ENCODE measurements at regions not wholly inside any gene's neighbourhood (a gene's known extent, or its start where the extent isn't known, plus 50 kb on each side); places are given as distances from the start of the nearest gene placed in this dataset.
"Not testable (repeated sequence)": the region's sequence is repeated elsewhere in the genome, so short reads cannot be mapped to it uniquely, and the experiment has no call there.

DNA sequence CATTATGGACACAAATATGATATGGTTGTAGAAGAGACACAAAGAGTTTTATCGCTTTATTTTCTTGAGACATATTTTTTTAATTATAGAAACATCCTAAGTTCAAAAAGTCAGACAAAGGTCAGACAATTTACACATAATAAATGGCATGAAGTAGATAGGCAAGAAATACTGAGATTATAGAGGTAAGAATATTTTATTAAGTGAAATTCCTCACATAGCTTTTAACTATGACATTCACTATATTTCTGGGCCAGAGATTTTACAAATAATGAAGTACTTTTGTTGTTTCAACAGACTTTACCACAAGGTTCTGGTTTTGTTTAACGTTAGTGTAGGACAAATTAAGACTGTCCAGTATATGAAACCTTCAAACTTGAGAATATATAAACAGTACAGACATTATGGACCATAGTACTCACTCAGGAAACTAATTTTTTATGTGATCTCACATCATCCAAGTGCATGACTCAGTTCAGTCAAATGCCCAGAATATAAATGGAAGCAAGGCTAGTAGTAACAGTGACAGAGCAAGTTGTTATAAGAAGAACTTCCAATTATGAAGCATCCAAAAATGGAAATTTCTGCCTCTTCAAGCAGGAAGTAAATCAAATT, 394.8 kb downstream of the KCNJ2 start:
- Mint-ChIP-seq H3K4me1 (no peaks in the 10 kb centered on the region), H3K27me3 (no peaks in the 10 kb centered on the region), H3K36me3 (no peaks in the 10 kb centered on the region), H3K9me3 (peaks cover 3% of the 10 kb centered on the region), H3K27ac (no peak overlapping the region), H3K4me3 (no peak overlapping the region)
- DNase-seq (ENCODE audit: low spot score in 2 of 2) = no peak
- ATAC-seq (ENCODE audit: low read depth) = no peak

DNA sequence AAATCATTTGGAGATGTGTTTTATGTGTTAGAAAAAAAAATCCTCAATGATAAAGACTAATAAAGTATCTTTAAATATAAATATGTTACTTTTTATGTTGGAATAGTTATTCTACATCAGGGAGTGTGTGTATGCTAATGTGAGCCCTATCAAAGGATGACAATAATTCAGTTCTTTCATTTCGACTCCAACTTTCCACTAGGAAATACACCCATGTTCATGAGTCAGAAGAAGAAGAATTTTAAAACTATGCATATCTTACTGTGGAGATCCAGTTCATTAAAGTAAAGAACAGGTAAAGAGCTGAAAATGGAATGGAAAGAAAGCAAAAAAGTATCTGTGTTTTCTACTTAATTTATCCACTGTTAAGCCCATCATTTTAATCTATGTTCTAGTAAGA, 399.8 kb downstream of the KCNJ2 start:
- DNase-seq (ENCODE audit: low spot score in 2 of 2) (no peak), ATAC-seq (ENCODE audit: low read depth) (no peak)
- Mint-ChIP-seq H3K9me3 (peaks cover 1% of the 10 kb centered on the region), H3K36me3 (no peaks in the 10 kb centered on the region), H3K4me1 (no peaks in the 10 kb centered on the region), H3K27me3 (no peaks in the 10 kb centered on the region), H3K4me3 (no peak overlapping the region), H3K27ac (no peak overlapping the region)

DNA sequence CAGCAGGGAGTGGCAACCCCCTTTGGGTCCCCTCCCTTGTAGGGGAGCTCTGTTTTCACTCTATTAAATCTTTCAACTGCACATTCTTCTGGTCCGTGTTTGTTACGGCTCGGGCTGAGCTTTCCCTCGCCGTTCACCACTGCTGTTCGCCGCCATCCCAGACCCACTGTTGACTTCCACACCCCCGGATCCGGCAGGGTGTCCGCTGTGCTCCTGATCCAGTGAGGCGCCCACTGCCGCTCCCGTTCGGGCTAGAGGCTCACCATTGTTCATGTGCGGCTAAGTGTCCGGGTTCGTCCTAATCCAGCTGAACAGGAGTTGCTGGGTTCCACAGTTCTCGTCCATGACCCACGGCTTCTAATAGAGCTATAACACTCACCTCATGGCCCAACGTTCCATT, 408.1 kb downstream of the KCNJ2 start:
- Mint-ChIP-seq H3K27ac (no peak overlapping the region), H3K4me3 (no peak overlapping the region), H3K27me3 (no peaks in the 10 kb centered on the region), H3K36me3 (no peaks in the 10 kb centered on the region), H3K9me3 (peaks cover 2% of the 10 kb centered on the region), H3K4me1 (no peaks in the 10 kb centered on the region)
- no peak for DNase-seq (ENCODE audit: low spot score in 2 of 2)
- ATAC-seq (ENCODE audit: low read depth) = no peak

- no peak overlapping the region for H3K27ac Mint-ChIP-seq
- H3K27me3 Mint-ChIP-seq = no peaks in the 10 kb centered on the region
- ATAC-seq (ENCODE audit: low read depth) (no peak), DNase-seq (ENCODE audit: low spot score in 2 of 2) (no peak)
- peaks cover 5% of the 10 kb centered on the region for H3K9me3 Mint-ChIP-seq
- H3K4me3 Mint-ChIP-seq = no peak overlapping the region
- no peaks in the 10 kb centered on the region for H3K4me1 Mint-ChIP-seq
- no peaks in the 10 kb centered on the region for H3K36me3 Mint-ChIP-seq
These were observed 412.1 kb downstream of the KCNJ2 start for GRCh38 chr17:70581459-70581858.

GRCh38 chr17:70582777-70583176, 413.4 kb downstream of the KCNJ2 start:
- H3K27ac Mint-ChIP-seq = no peak overlapping the region
- no peaks in the 10 kb centered on the region for H3K27me3 Mint-ChIP-seq
- H3K36me3 Mint-ChIP-seq = no peaks in the 10 kb centered on the region
- no peak for DNase-seq (ENCODE audit: low spot score in 2 of 2)
- no peak overlapping the region for H3K4me3 Mint-ChIP-seq
- H3K4me1 Mint-ChIP-seq = no peaks in the 10 kb centered on the region
- no peak for ATAC-seq (ENCODE audit: low read depth)
- peaks cover 5% of the 10 kb centered on the region for H3K9me3 Mint-ChIP-seq

DNA sequence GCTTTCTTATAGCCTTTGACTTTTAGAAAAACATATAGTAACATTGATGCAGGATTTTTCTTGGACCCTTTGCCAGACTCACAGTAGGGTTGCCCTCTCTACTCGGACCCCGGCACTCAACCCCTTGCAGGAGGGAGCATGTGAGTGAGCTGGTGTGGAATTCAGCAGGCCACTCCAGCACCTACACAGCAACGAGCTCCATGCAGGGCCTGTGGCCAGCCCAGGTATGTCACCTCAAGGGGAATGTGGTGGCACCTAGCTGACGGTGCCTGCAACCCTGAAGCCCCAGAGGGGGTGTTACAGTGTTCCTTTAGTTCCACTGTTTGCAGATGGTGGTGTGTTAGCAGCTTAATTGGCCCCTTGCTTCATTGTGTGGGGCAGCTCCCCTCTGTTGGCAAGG, 414.9 kb downstream of the KCNJ2 start:
- DNase-seq (ENCODE audit: low spot score in 2 of 2) (no peak), ATAC-seq (ENCODE audit: low read depth) (no peak)
- Mint-ChIP-seq H3K4me1 (no peaks in the 10 kb centered on the region), H3K27me3 (no peaks in the 10 kb centered on the region), H3K36me3 (no peaks in the 10 kb centered on the region), H3K9me3 (peaks cover 5% of the 10 kb centered on the region), H3K4me3 (no peak overlapping the region), H3K27ac (no peak overlapping the region)

GRCh38 chr17:70588003-70588402, 418.7 kb downstream of the KCNJ2 start:
- Mint-ChIP-seq H3K9me3 (peaks cover 3% of the 10 kb centered on the region), H3K36me3 (no peaks in the 10 kb centered on the region), H3K4me3 (no peak overlapping the region), H3K4me1 (no peaks in the 10 kb centered on the region), H3K27me3 (no peaks in the 10 kb centered on the region), H3K27ac (no peak overlapping the region)
- no peak for DNase-seq (ENCODE audit: low spot score in 2 of 2)
- no peak for ATAC-seq (ENCODE audit: low read depth)

DNA sequence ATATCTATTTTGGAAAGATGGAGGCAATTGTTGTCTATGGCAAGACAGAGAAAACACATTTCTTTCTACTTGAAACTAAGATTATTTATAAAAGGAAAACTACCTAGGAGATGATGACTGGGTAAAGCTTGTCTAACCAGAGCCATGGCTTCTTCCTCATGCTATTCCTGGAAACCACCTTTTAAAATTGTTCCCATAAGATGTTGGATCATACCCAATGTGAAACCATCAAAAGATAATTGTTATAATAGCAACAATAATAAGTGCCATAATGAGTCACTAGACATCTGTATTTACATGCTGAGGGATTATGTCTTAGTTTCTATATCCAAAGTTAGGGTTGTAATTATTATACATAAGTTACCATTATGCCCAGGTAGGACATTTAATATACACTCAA, 428.4 kb downstream of the KCNJ2 start:
- Mint-ChIP-seq H3K27me3 (no peaks in the 10 kb centered on the region), H3K9me3 (no peaks in the 10 kb centered on the region), H3K4me1 (no peaks in the 10 kb centered on the region), H3K36me3 (no peaks in the 10 kb centered on the region), H3K27ac (no peak overlapping the region), H3K4me3 (no peak overlapping the region)
- ATAC-seq (ENCODE audit: low read depth) (no peak), DNase-seq (ENCODE audit: low spot score in 2 of 2) (no peak)

DNA sequence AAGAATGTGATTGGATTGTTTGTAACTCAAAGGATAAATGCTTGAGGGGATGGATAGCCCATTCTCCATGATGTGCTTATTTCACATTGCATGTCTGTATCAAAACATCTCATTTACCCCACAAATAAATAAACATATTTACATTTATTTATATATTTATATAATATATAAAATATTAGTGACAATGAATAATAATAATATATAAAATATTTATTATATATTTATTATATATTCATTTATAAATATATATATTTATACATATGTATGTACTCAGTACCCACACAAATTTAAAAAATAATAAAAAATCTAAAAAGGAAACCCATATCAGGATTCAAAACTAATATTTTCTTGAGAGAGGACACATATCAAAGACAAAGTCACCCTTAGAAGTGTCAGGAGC, 429.9 kb downstream of the KCNJ2 start:
- DNase-seq (ENCODE audit: low spot score in 2 of 2) = no peak
- Mint-ChIP-seq H3K36me3 (no peaks in the 10 kb centered on the region), H3K27me3 (no peaks in the 10 kb centered on the region), H3K9me3 (no peaks in the 10 kb centered on the region), H3K27ac (no peak overlapping the region), H3K4me1 (no peaks in the 10 kb centered on the region), H3K4me3 (no peak overlapping the region)
- no peak for ATAC-seq (ENCODE audit: low read depth)

- H3K4me3 Mint-ChIP-seq; DNase-seq (ENCODE audit: low spot score in 2 of 2); H3K9me3 Mint-ChIP-seq; H3K36me3 Mint-ChIP-seq; H3K27ac Mint-ChIP-seq; H3K27me3 Mint-ChIP-seq; H3K4me1 Mint-ChIP-seq; ATAC-seq (ENCODE audit: low read depth): not testable (repeated sequence)
These were observed 430.6 kb downstream of the KCNJ2 start for GRCh38 chr17:70599945-70600344.

DNA sequence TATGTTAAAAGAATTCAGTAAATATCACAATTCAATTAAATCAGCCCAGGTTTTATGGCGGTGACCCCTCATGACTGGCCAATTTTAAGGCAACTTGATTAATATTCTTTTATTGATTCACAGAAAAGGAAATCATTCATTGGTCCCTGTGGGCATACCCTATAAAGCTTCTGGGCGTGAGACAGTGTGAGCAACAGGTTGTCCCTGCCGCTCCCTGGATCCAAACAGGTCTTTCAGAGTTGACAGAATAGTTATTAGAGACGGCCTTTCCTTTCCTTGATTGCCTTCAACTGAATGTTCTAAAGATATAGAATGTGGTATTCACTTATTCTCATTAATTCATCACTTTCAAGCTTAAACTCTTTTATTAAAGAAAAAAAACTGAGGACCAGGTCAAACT, 433.9 kb downstream of the KCNJ2 start:
- no peak overlapping the region for H3K27ac Mint-ChIP-seq
- H3K4me1 Mint-ChIP-seq = no peaks in the 10 kb centered on the region
- H3K36me3 Mint-ChIP-seq = no peaks in the 10 kb centered on the region
- ATAC-seq (ENCODE audit: low read depth) (no peak), DNase-seq (ENCODE audit: low spot score in 2 of 2) (no peak)
- no peaks in the 10 kb centered on the region for H3K27me3 Mint-ChIP-seq
- no peaks in the 10 kb centered on the region for H3K9me3 Mint-ChIP-seq
- no peak overlapping the region for H3K4me3 Mint-ChIP-seq

DNA sequence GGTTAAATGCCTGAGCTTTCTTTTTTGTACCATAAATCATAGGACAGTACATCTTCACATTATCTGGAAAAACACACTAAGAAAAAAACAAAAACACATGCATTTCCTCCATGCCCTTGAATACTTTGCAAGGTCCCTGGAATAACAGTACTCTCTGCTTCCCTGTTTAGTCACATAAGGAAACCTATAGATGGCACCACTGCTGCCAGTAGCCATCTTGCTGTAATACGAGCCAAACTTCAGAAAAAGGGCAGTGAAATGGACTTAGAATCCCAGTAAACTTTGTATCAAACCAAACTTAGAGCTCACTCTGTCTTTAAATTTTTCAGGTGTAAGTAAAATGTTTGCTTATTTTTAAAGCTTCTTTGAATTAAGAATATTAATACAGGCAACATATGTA, 435.5 kb downstream of the KCNJ2 start:
- Mint-ChIP-seq H3K4me3 (no peak overlapping the region), H3K4me1 (no peaks in the 10 kb centered on the region), H3K9me3 (no peaks in the 10 kb centered on the region), H3K27ac (no peak overlapping the region), H3K36me3 (no peaks in the 10 kb centered on the region), H3K27me3 (no peaks in the 10 kb centered on the region)
- ATAC-seq (ENCODE audit: low read depth) (no peak), DNase-seq (ENCODE audit: low spot score in 2 of 2) (no peak)

DNA sequence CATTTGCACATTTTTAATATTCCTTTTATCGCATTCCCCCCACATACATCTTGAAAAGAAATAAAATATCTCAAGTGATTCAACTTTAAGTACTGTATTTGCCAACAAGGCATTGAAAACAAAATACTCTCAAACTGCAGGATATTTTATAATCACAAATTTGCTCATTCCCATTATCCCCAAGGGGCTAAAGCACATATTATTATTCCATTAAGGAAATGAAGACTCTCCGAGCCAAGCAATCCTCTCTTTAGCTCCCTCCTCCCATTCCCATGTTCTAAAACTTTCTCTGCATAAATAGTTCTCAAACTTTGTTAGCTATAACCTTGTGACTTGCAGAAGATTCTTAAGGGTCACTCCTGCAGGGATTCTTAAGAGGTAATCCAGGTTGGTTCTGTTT, 436.8 kb downstream of the KCNJ2 start:
- no peaks in the 10 kb centered on the region for H3K36me3 Mint-ChIP-seq
- no peak overlapping the region for H3K4me3 Mint-ChIP-seq
- no peak for DNase-seq (ENCODE audit: low spot score in 2 of 2)
- H3K4me1 Mint-ChIP-seq = no peaks in the 10 kb centered on the region
- ATAC-seq (ENCODE audit: low read depth) = no peak
- no peaks in the 10 kb centered on the region for H3K27me3 Mint-ChIP-seq
- H3K27ac Mint-ChIP-seq = no peak overlapping the region
- H3K9me3 Mint-ChIP-seq = no peaks in the 10 kb centered on the region

GRCh38 chr17:70608193-70608592, 438.9 kb downstream of the KCNJ2 start:
- Mint-ChIP-seq H3K9me3 (peaks cover 4% of the 10 kb centered on the region), H3K4me1 (no peaks in the 10 kb centered on the region), H3K27ac (no peak overlapping the region), H3K27me3 (no peaks in the 10 kb centered on the region), H3K36me3 (no peaks in the 10 kb centered on the region), H3K4me3 (no peak overlapping the region)
- no peak for DNase-seq (ENCODE audit: low spot score in 2 of 2)
- no peak for ATAC-seq (ENCODE audit: low read depth)

- Mint-ChIP-seq H3K4me1 (no peaks in the 10 kb centered on the region), H3K9me3 (peaks cover 4% of the 10 kb centered on the region), H3K4me3 (no peak overlapping the region), H3K27ac (no peak overlapping the region), H3K27me3 (no peaks in the 10 kb centered on the region), H3K36me3 (no peaks in the 10 kb centered on the region)
- DNase-seq (ENCODE audit: low spot score in 2 of 2) = no peak
- ATAC-seq (ENCODE audit: low read depth) = no peak
These were observed 439.6 kb downstream of the KCNJ2 start for GRCh38 chr17:70608957-70609356.

Data from memory B cell (primary cell).